ENCODE measurements at regions not wholly inside any gene's neighbourhood (a gene's known extent, or its start where the extent isn't known, plus 50 kb on each side); places are given as distances from the start of the nearest gene placed in this dataset.

- no peaks in the 10 kb centered on the region for H3K4me1 ChIP-seq (ENCODE audit: insufficient read depth, low read length)
- no peak for TF ChIP-seq CTCF (IDR thresholded peaks at IDR 0.05; ENCODE audit: extremely low read depth, low read depth, low read length)
- H3K36me3 ChIP-seq (ENCODE audit: insufficient read depth, low read length) = no peaks in the 10 kb centered on the region
- no peaks in the 10 kb centered on the region for H4K20me1 ChIP-seq (ENCODE audit: insufficient read depth, low read length)
- H3K4me2 ChIP-seq (ENCODE audit: insufficient read depth, low read length) = no peak overlapping the region
- H3K79me2 ChIP-seq (ENCODE audit: insufficient read depth, low read length) = no peaks in the 10 kb centered on the region
- H3K4me3 ChIP-seq (ENCODE audit: insufficient read depth, low read length) = no peak overlapping the region
- DNase-seq (ENCODE audit: insufficient read length, low spot score, missing footprints) = peak; percentile 26
- H3K9me3 ChIP-seq (ENCODE audit: low read depth, low read length) = no peaks in the 10 kb centered on the region
- peaks cover 5% of the 10 kb centered on the region for H3K27me3 ChIP-seq (ENCODE audit: insufficient read depth, low read length)
- H3K27ac ChIP-seq (ENCODE audit: low read depth, low read length) = no peak overlapping the region
- no peak overlapping the region for H2AFZ ChIP-seq (ENCODE audit: low read length)
These were observed 113.4 kb upstream of the RAB4A start for GRCh38 chr1:229157480-229157879.

- Histone ChIP-seq H3K4me1 (ENCODE audit: insufficient read depth, low read length) (no peaks in the 10 kb centered on the region), H3K9me3 (ENCODE audit: low read depth, low read length) (no peaks in the 10 kb centered on the region), H2AFZ (ENCODE audit: low read length) (no peak overlapping the region), H3K27me3 (ENCODE audit: insufficient read depth, low read length) (peaks cover 5% of the 10 kb centered on the region), H3K4me3 (ENCODE audit: insufficient read depth, low read length) (no peak overlapping the region), H3K27ac (ENCODE audit: low read depth, low read length) (no peak overlapping the region), H4K20me1 (ENCODE audit: insufficient read depth, low read length) (no peaks in the 10 kb centered on the region), H3K36me3 (ENCODE audit: insufficient read depth, low read length) (no peaks in the 10 kb centered on the region), H3K4me2 (ENCODE audit: insufficient read depth, low read length) (no peak overlapping the region), H3K79me2 (ENCODE audit: insufficient read depth, low read length) (no peaks in the 10 kb centered on the region)
- DNase-seq (ENCODE audit: insufficient read length, low spot score, missing footprints) = no peak
- no peak for TF ChIP-seq CTCF (IDR thresholded peaks at IDR 0.05; ENCODE audit: extremely low read depth, low read depth, low read length)
These were observed 112.5 kb upstream of the RAB4A start for GRCh38 chr1:229158341-229158921.

- Histone ChIP-seq H3K79me2 (ENCODE audit: insufficient read depth, low read length) (no peaks in the 10 kb centered on the region), H3K36me3 (ENCODE audit: insufficient read depth, low read length) (no peaks in the 10 kb centered on the region), H4K20me1 (ENCODE audit: insufficient read depth, low read length) (no peaks in the 10 kb centered on the region), H3K4me2 (ENCODE audit: insufficient read depth, low read length) (no peak overlapping the region), H3K27ac (ENCODE audit: low read depth, low read length) (no peak overlapping the region), H2AFZ (ENCODE audit: low read length) (no peak overlapping the region), H3K4me3 (ENCODE audit: insufficient read depth, low read length) (no peak overlapping the region), H3K9me3 (ENCODE audit: low read depth, low read length) (no peaks in the 10 kb centered on the region), H3K4me1 (ENCODE audit: insufficient read depth, low read length) (no peaks in the 10 kb centered on the region), H3K27me3 (ENCODE audit: insufficient read depth, low read length) (peaks cover 5% of the 10 kb centered on the region)
- peak; percentile 1 for DNase-seq (ENCODE audit: insufficient read length, low spot score, missing footprints)
- no peak for TF ChIP-seq CTCF (IDR thresholded peaks at IDR 0.05; ENCODE audit: extremely low read depth, low read depth, low read length)
These were observed 112.0 kb upstream of the RAB4A start for GRCh38 chr1:229158927-229159326.

GRCh38 chr1:229159668-229160544 lies 111.0 kb upstream of the RAB4A start:
- Histone ChIP-seq H3K4me3 (ENCODE audit: insufficient read depth, low read length) (no peak overlapping the region), H3K27me3 (ENCODE audit: insufficient read depth, low read length) (peaks cover 5% of the 10 kb centered on the region), H2AFZ (ENCODE audit: low read length) (no peak overlapping the region), H3K36me3 (ENCODE audit: insufficient read depth, low read length) (no peaks in the 10 kb centered on the region), H3K79me2 (ENCODE audit: insufficient read depth, low read length) (no peaks in the 10 kb centered on the region), H3K4me1 (ENCODE audit: insufficient read depth, low read length) (no peaks in the 10 kb centered on the region), H3K4me2 (ENCODE audit: insufficient read depth, low read length) (no peak overlapping the region), H4K20me1 (ENCODE audit: insufficient read depth, low read length) (no peaks in the 10 kb centered on the region), H3K9me3 (ENCODE audit: low read depth, low read length) (no peaks in the 10 kb centered on the region), H3K27ac (ENCODE audit: low read depth, low read length) (no peak overlapping the region)
- DNase-seq (ENCODE audit: insufficient read length, low spot score, missing footprints) = peak; percentile 14
- no peak for TF ChIP-seq CTCF (IDR thresholded peaks at IDR 0.05; ENCODE audit: extremely low read depth, low read depth, low read length)
